RKO (cell line): ENCODE measurements at regions not wholly inside any gene's neighbourhood (a gene's known extent, or its start where the extent isn't known, plus 50 kb on each side); places are given as distances from the start of the nearest gene placed in this dataset.
"Not testable (repeated sequence)": the region's sequence is repeated elsewhere in the genome, so short reads cannot be mapped to it uniquely, and the experiment has no call there.

Source experiments
- DNase-seq: peaks from one replicate; pipeline ENCODE4 v3.0.0-alpha.2; 2016; ENCODE audit warnings: low spot score

- DNase-seq: not testable (repeated sequence)
These were observed 137.7 kb downstream of the CRLF3 start for GRCh38 chr17:30686538-30687479.

GRCh38 chr17:30682280-30682679 is 142.2 kb downstream of the CRLF3 start:
- DNase-seq: not testable (repeated sequence)

- not testable (repeated sequence) for DNase-seq
These were observed 143.8 kb downstream of the CRLF3 start for GRCh38 chr17:30680681-30681080.

GRCh38 chr17:30677550-30678249 is 146.8 kb downstream of the CRLF3 start:
- no peak for DNase-seq

- DNase-seq: not testable (repeated sequence)
These were observed 148.6 kb downstream of the CRLF3 start for GRCh38 chr17:30675777-30676492.

- DNase-seq: not testable (repeated sequence)
These were observed 155.3 kb downstream of the CRLF3 start for GRCh38 chr17:30669217-30669649.

GRCh38 chr17:30668360-30669181 is 155.9 kb downstream of the CRLF3 start:
- DNase-seq: not testable (repeated sequence)

- not testable (repeated sequence) for DNase-seq
These were observed 156.7 kb downstream of the CRLF3 start for GRCh38 chr17:30667657-30668359.

GRCh38 chr17:30666838-30667656 is 157.4 kb downstream of the CRLF3 start:
- DNase-seq: not testable (repeated sequence)

GRCh38 chr17:30663727-30664455 is 160.6 kb downstream of the CRLF3 start:
- not testable (repeated sequence) for DNase-seq

- DNase-seq: not testable (repeated sequence)
These were observed 167.3 kb downstream of the CRLF3 start for GRCh38 chr17:30657148-30657547.

- DNase-seq: not testable (repeated sequence)
These were observed 171.5 kb downstream of the CRLF3 start for GRCh38 chr17:30653038-30653437.

GRCh38 chr17:30650149-30650548 is 172.9 kb downstream of the GOSR1 start:
- DNase-seq: not testable (repeated sequence)

- not testable (repeated sequence) for DNase-seq
These were observed 170.9 kb downstream of the GOSR1 start for GRCh38 chr17:30648015-30648620.

GRCh38 chr17:30645875-30646274 is 168.7 kb downstream of the GOSR1 start:
- not testable (repeated sequence) for DNase-seq

GRCh38 chr17:30644713-30645112 is 167.5 kb downstream of the GOSR1 start:
- not testable (repeated sequence) for DNase-seq

GRCh38 chr17:30644287-30644686 is 167.1 kb downstream of the GOSR1 start:
- not testable (repeated sequence) for DNase-seq

- DNase-seq: not testable (repeated sequence)
These were observed 164.2 kb downstream of the GOSR1 start for GRCh38 chr17:30641428-30641827.
